Gastroesophageal sphincter (tissue), 4 donors: ENCODE measurements at regions not wholly inside any gene's neighbourhood (a gene's known extent, or its start where the extent isn't known, plus 50 kb on each side); places are given as distances from the start of the nearest gene placed in this dataset.

ENCODE experiments used
- ATAC-seq: fragments of 150-250 bp; one replicate; pipeline ENCODE4 v1.9.1; 2016; ENCODE audit warnings: mild to moderate bottlenecking, moderate library complexity
- H3K27ac ChIP-seq, 4 donors: fragments of 200-600 bp; sonication (generic) in 3 of 4; 1 replicate in 3 of 4; 2 replicates in 1 of 4; pipeline ENCODE4 v1.5.1; 2016 to 2019
- H3K27me3 ChIP-seq: fragments of 200-600 bp; sonication (generic); one replicate; pipeline ENCODE4 v1.5.1; 2019
- H3K36me3 ChIP-seq, 2 donors: fragments of 200-600 bp; sonication (generic); one replicate each; pipeline ENCODE4 v1.5.1; 2019; ENCODE audit warnings: control low read depth in 1 of 2
- H3K4me1 ChIP-seq, 3 donors: fragments of 200-600 bp; sonication (generic); 1 replicate in 2 of 3; 2 replicates in 1 of 3; pipeline ENCODE4 v1.5.1; 2016 to 2019; ENCODE audit warnings: control low read depth in 2 of 3
- H3K4me3 ChIP-seq, 2 donors: fragments of 200-600 bp; sonication (generic); one replicate each; pipeline ENCODE4 v1.5.1; 2019; ENCODE audit warnings: mild to moderate bottlenecking in 1 of 2, moderate library complexity in 1 of 2
- H3K9me3 ChIP-seq, 3 donors: fragments of 200-600 bp; sonication (generic); one replicate each; pipeline ENCODE4 v1.5.1; 2017 to 2019; ENCODE audit warnings: control low read depth in 2 of 3
- EP300 ChIP-seq: sonication (generic); formaldehyde crosslinking; IDR thresholded peaks from one replicate; pipeline ENCODE4 v1.6.1; 2017; ENCODE audit warnings: antibody characterized with exemption, mild to moderate bottlenecking
- POLR2A ChIP-seq, 2 donors: fragments of 450-650 bp; IDR thresholded peaks; one replicate each; pipeline ENCODE4 v1.6.1; 2017; ENCODE audit warnings: antibody characterized with exemption in 2 of 2, mild to moderate bottlenecking in 2 of 2, moderate library complexity in 1 of 2
- POLR2AphosphoS5 ChIP-seq: sonication (generic); formaldehyde crosslinking; IDR thresholded peaks from one replicate; pipeline ENCODE4 v1.6.1; 2017; ENCODE audit warnings: antibody characterized with exemption
- WGBS, 2 donors: methylation state at CpG; one replicate each; pipeline ENCODE4 v1.1.5; 2018; ENCODE audit warnings: low coverage in 1 of 2; 5-methylcytosine and 5-hydroxymethylcytosine counted together
- TF ChIP-seq, protein P1 (sequence below), 4 experiments: fragments of 200-600 bp in 2 of 4; fragments of 450-650 bp in 2 of 4; sonication (generic) in 1 of 4; IDR thresholded peaks; one replicate each; pipeline ENCODE4 v1.5.1; 2017 to 2019; ENCODE audit warnings: antibody characterized with exemption in 4 of 4, mild to moderate bottlenecking in 2 of 4, moderate library complexity in 2 of 4

DNA sequence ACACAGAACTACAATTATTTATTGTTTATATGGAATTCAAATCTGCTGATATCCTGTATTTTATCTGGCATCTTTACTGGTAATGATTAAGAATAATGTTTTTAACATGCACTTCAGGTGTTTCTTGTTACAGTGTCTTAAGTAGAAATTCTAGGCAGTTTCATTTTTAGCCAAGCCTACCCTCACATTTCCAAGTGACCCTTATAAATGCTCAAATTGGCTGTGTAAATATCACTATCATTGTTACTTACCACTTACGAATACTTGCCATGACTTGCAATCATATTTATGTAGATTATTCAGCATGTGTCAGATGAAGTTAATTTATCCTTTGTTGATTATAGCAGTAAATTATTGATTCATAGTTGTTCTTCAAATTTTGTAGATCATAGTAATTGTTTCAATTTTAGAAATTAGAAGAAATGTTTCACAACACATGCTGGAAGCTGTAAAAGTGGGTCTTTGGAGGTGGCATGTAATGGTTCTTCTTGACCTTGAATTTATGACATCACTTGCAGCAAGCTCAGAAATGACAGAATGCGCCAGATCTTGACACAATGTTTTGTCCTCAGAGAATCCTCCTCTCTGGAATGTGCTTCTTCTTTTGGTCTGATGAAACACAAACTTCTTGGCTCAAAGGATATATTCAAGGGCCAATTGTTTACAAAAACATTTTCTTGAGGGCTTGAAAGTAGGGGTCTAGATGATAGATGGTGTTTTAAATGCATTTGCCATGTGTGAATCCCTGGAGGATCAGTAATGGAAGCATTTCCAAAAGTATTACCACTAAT lies 471.8 kb downstream of the COL12A1 start:
- peak; percentile 66 for ATAC-seq
- WGBS, 2 donors, result 35 to 74% methylated on average over 2 of the region's 2 CpGs
- TF ChIP-seq POLR2AphosphoS5, result no peak
- TF ChIP-seq, protein P1, sequence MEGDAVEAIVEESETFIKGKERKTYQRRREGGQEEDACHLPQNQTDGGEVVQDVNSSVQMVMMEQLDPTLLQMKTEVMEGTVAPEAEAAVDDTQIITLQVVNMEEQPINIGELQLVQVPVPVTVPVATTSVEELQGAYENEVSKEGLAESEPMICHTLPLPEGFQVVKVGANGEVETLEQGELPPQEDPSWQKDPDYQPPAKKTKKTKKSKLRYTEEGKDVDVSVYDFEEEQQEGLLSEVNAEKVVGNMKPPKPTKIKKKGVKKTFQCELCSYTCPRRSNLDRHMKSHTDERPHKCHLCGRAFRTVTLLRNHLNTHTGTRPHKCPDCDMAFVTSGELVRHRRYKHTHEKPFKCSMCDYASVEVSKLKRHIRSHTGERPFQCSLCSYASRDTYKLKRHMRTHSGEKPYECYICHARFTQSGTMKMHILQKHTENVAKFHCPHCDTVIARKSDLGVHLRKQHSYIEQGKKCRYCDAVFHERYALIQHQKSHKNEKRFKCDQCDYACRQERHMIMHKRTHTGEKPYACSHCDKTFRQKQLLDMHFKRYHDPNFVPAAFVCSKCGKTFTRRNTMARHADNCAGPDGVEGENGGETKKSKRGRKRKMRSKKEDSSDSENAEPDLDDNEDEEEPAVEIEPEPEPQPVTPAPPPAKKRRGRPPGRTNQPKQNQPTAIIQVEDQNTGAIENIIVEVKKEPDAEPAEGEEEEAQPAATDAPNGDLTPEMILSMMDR (IDR thresholded peaks at IDR 0.05), result no peak
- Histone ChIP-seq H3K4me1 (peaks cover 0 to 11% (median 3%) of the 10 kb centered on the region in 3 donors), H3K4me3 (no peak overlapping the region), H3K36me3 (no peaks in the 10 kb centered on the region), H3K27me3 (no peaks in the 10 kb centered on the region), H3K27ac (peak overlapping the region; percentile 29 to 51 (median 46)), H3K9me3 (no peaks in the 10 kb centered on the region)

DNA sequence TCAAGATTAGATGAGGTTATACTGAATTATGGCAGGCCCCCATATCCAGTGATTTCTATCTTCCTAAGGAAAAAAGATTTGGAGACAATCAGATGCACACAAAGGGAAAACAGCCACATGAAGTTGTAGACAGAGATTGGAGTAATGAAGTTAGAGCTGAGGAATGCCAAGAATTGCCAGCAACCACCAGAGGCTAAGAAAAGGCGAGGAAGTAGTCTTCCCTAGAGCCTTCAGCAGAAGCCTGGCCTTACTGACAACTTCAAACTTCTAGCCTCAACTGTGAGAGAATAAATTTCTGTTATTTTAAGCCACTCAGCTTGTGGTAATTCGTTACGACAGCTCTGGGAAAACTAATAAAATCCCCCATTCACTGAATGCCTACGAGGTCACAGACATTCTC lies 473.9 kb downstream of the COL12A1 start:
- ATAC-seq, result no peak
- H3K9me3 ChIP-seq, result no peaks in the 10 kb centered on the region
- WGBS, 2 donors, result 55 to 69% methylated on average over 4 of the region's 4 CpGs
- no peak overlapping the region for H3K4me3 ChIP-seq
- no peak for TF ChIP-seq POLR2AphosphoS5
- TF ChIP-seq POLR2A (IDR thresholded peaks at IDR 0.05), result no peak
- TF ChIP-seq, protein P1 (IDR thresholded peaks at IDR 0.05), result no peak
- TF ChIP-seq EP300, result no peak
- H3K27me3 ChIP-seq, result no peaks in the 10 kb centered on the region
- H3K4me1 ChIP-seq, result peaks cover 0 to 11% (median 3%) of the 10 kb centered on the region in 3 donors
- H3K27ac ChIP-seq, result no peak overlapping the region
- no peaks in the 10 kb centered on the region for H3K36me3 ChIP-seq

DNA sequence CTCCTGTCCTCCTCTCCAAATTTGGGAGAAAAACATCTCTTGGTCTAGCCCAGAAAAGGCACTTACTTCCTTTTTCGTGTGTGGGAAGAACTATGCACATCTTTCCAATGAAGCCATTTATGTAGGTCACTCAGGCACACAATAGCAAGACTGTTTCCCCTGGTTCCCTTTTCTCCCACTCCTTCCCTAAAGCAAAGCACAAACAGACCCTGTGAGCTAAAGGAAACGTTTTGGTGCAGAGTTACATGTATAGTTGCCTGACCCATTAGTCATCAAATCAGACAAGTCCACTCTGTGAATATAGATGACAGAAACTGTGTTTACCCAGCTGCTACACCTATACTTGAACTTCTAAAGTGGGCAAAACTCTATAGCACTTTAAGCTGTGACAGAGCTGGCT lies 474.6 kb downstream of the COL12A1 start:
- no peak for ATAC-seq

DNA sequence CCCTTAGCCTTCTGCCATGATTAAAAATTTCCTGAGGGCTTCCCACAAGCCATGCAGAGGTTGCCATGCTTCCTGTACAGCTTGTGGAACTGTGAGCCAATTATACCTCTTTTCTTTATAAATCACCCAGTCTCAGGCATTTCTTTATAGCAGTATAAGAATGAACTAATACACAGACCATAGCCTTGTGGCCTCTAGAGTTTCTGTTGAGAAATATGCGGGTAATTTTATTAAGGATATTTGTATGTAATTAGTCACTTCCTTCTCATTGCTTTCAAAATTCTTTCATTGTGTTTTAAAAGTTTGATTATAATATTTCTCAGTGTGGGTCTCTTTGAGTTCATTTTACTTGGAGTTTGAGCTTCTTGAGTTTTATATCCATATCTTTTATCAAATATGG lies 484.9 kb downstream of the COL12A1 start:
- H3K27ac ChIP-seq, result no peak overlapping the region
- WGBS, 2 donors, result 92 to 95% methylated on average over 1 of the region's 1 CpG
- no peak overlapping the region for H3K4me3 ChIP-seq
- no peak for ATAC-seq
- TF ChIP-seq POLR2AphosphoS5 (no peak), EP300 (no peak), POLR2A (IDR thresholded peaks at IDR 0.05) (no peak)
- TF ChIP-seq, protein P1 (IDR thresholded peaks at IDR 0.05), result no peak
- no peaks in the 10 kb centered on the region for H3K4me1 ChIP-seq
- H3K27me3 ChIP-seq, result no peaks in the 10 kb centered on the region
- no peaks in the 10 kb centered on the region for H3K36me3 ChIP-seq
- peaks cover 0 to 18% (median 0%) of the 10 kb centered on the region in 3 donors for H3K9me3 ChIP-seq

More for the DNA sequence above, 474.6 kb downstream of the COL12A1 start:
- H3K27ac ChIP-seq, result no peak overlapping the region
- H3K4me3 ChIP-seq, result no peak overlapping the region
- 43 to 65% methylated on average over 2 of the region's 2 CpGs for WGBS, 2 donors
- no peaks in the 10 kb centered on the region for H3K9me3 ChIP-seq
- H3K4me1 ChIP-seq, result peaks cover 0 to 11% (median 3%) of the 10 kb centered on the region in 3 donors
- TF ChIP-seq POLR2A (IDR thresholded peaks at IDR 0.05) (no peak), EP300 (no peak), POLR2AphosphoS5 (no peak)
- TF ChIP-seq, protein P1 (IDR thresholded peaks at IDR 0.05), result no peak
- H3K36me3 ChIP-seq, result no peaks in the 10 kb centered on the region
- H3K27me3 ChIP-seq, result no peaks in the 10 kb centered on the region

DNA sequence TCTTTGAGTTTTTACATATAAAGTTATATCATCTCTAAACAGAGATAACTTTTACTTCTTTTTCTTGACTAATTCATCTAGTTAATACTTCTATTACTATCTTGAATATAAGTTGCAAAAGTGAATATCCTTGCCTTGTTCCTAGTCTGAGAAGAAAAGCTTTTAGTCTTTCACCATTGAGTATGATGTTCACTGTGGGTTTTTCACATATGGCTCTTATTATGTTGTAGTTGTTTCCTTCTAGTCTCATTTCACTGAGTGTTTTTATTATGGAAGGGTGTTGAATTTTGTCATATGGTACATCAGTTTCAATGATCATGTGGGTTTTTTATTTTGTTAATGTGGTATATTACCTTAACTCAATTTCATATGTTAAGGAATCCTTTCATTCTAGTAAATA lies 488.3 kb downstream of the COL12A1 start:
- TF ChIP-seq POLR2A (IDR thresholded peaks at IDR 0.05) (no peak), EP300 (no peak), POLR2AphosphoS5 (no peak)
- TF ChIP-seq, protein P1 (IDR thresholded peaks at IDR 0.05), result no peak

More for the DNA sequence above, 488.3 kb downstream of the COL12A1 start:
- Histone ChIP-seq H3K36me3 (no peaks in the 10 kb centered on the region), H3K4me1 (no peaks in the 10 kb centered on the region), H3K4me3 (no peak overlapping the region), H3K9me3 (peaks cover 0 to 18% (median 0%) of the 10 kb centered on the region in 3 donors), H3K27ac (no peak overlapping the region), H3K27me3 (no peaks in the 10 kb centered on the region)
- ATAC-seq, result no peak
